Ovary (tissue), 7 donors: ENCODE measurements at regions not wholly inside any gene's neighbourhood (a gene's known extent, or its start where the extent isn't known, plus 50 kb on each side); places are given as distances from the start of the nearest gene placed in this dataset.

Experiments
- DNase-seq, 5 donors: peaks; one replicate each; pipeline ENCODE4 v3.0.0-alpha.2; 2019 to 2020
- H3K27ac ChIP-seq, 2 donors: fragments of 200-600 bp; one replicate each; pipeline versions ENCODE4 v1.5.1 to v1.8.0; 2019 to 2022
- H3K27me3 ChIP-seq: fragments of 200-600 bp; one replicate; pipeline ENCODE4 v1.8.0; 2022
- H3K36me3 ChIP-seq: fragments of 200-600 bp; sonication (generic); one replicate; pipeline ENCODE4 v1.5.1; 2019
- H3K4me1 ChIP-seq: one replicate; pipeline ENCODE4 v1.8.1; 2013; ENCODE audit warnings: mild to moderate bottlenecking, moderate library complexity; ENCODE audit not compliant: insufficient read depth
- H3K4me3 ChIP-seq: fragments of 200-600 bp; sonication (generic); one replicate; pipeline ENCODE4 v1.5.1; 2017
- H3K9me3 ChIP-seq, 2 donors: fragments of 200-600 bp in 1 of 2; sonication (generic) in 1 of 2; one replicate each; pipeline versions ENCODE4 v1.5.1 to v1.8.1; 2013 to 2019; ENCODE audit warnings: mild to moderate bottlenecking in 1 of 2, moderate library complexity in 1 of 2
- EP300 ChIP-seq: sonication (generic); formaldehyde crosslinking; IDR thresholded peaks from one replicate; pipeline ENCODE4 v1.6.1; 2017; ENCODE audit warnings: antibody characterized with exemption
- POLR2A ChIP-seq: fragments of 450-650 bp; IDR thresholded peaks from one replicate; pipeline ENCODE4 v1.6.1; 2017; ENCODE audit warnings: antibody characterized with exemption, mild to moderate bottlenecking, moderate library complexity
- WGBS, 3 donors: extraction: QIAGEN DNeasy Blood & Tissue Kit in 1 of 3; methylation state at CpG; one replicate each; pipeline versions ENCODE4 v1.1.5 to v1.1.7; 2013 to 2017; 5-methylcytosine and 5-hydroxymethylcytosine counted together
- intact Hi-C, 4 donors: fragments of 100-400 bp; cut with DNase I; formaldehyde crosslinking; loops; one replicate each; pipeline versions ENCODE4 v1.11.0 to v1.15.1; 2022 to 2023
- TF ChIP-seq, protein P1 (sequence below), 3 donors: fragments of 450-650 bp in 2 of 3; fragments of 200-600 bp in 1 of 3; IDR thresholded peaks; one replicate each; pipeline versions ENCODE4 v1.5.1 to v1.8.0; 2016 to 2022; ENCODE audit warnings: antibody characterized with exemption in 3 of 3, mild to moderate bottlenecking in 1 of 3
- donor health status: DM: no; HTN: no; CAD: no; lungs with moderate emphysema.
- donor health status: DM: no; HTN: no; CAD: no.
- donor health status: Bipolar disorder and iron deficiency.
- donor health status: DM: no; HTN: no; CAD: no.
- donor health status: DM: yes; HTN: yes; CAD: no.

DNA sequence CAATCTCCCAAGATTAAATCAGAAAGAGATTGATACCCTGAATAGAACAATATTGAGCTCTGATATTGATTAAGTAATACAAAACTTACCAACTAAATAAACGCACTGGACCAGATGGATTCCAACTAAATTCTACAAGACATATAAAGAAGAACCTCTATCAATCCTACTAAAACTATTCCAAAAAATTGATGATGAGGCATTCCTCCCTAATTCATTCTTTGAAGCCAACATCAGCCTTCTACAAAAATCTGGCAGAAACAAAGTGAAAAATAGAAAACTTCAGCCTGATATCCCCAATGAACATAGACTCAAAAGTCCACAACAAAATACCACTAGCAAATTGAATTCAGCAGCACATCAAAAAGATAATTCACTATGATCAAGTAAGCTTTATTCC is 695.5 kb downstream of the NYAP2 start:
- H3K27me3 ChIP-seq = no peaks in the 10 kb centered on the region
- no peak for DNase-seq
- WGBS, 3 donors = 95 to 99% (median 97%) methylated on average over 1 of the region's 1 CpG
- H3K4me1 ChIP-seq = no peaks in the 10 kb centered on the region
- no peak overlapping the region for H3K4me3 ChIP-seq
- H3K36me3 ChIP-seq = no peaks in the 10 kb centered on the region
- H3K9me3 ChIP-seq = no peaks in the 10 kb centered on the region
- TF ChIP-seq, protein P1, sequence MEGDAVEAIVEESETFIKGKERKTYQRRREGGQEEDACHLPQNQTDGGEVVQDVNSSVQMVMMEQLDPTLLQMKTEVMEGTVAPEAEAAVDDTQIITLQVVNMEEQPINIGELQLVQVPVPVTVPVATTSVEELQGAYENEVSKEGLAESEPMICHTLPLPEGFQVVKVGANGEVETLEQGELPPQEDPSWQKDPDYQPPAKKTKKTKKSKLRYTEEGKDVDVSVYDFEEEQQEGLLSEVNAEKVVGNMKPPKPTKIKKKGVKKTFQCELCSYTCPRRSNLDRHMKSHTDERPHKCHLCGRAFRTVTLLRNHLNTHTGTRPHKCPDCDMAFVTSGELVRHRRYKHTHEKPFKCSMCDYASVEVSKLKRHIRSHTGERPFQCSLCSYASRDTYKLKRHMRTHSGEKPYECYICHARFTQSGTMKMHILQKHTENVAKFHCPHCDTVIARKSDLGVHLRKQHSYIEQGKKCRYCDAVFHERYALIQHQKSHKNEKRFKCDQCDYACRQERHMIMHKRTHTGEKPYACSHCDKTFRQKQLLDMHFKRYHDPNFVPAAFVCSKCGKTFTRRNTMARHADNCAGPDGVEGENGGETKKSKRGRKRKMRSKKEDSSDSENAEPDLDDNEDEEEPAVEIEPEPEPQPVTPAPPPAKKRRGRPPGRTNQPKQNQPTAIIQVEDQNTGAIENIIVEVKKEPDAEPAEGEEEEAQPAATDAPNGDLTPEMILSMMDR (IDR thresholded peaks at IDR 0.05) = no peak
- TF ChIP-seq EP300 (no peak), POLR2A (no peak)
- no peak overlapping the region for H3K27ac ChIP-seq
- intact Hi-C loops = no loop called here

DNA sequence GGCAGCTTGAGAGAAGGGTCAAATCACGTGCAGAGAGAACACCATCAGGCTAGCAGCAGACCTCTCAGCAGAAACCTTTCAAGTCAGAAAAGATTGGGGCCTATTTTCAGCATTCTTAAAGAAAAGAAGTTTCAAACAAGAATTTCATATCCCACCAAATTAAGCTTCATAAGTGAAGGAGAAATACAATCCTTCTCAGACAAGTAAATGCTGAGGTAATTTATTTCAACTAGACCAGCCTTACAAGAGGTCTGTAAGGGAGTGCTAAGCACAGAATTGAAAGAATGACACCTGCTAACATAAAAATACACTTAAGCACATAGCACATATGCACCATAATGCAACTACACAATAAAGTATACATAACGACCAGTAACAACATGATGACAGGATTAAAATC is 693.9 kb downstream of the NYAP2 start:
- TF ChIP-seq EP300 = no peak
- TF ChIP-seq, protein P1 (IDR thresholded peaks at IDR 0.05) = no peak
- TF ChIP-seq POLR2A = no peak
- Histone ChIP-seq H3K4me3 (no peak overlapping the region), H3K36me3 (no peaks in the 10 kb centered on the region), H3K27me3 (no peaks in the 10 kb centered on the region), H3K27ac (no peak overlapping the region), H3K9me3 (no peaks in the 10 kb centered on the region), H3K4me1 (no peaks in the 10 kb centered on the region)
- no peak for DNase-seq
- intact Hi-C loops = no loop called here
- WGBS, 3 donors = 82 to 90% (median 83%) methylated on average over 2 of the region's 2 CpGs

DNA sequence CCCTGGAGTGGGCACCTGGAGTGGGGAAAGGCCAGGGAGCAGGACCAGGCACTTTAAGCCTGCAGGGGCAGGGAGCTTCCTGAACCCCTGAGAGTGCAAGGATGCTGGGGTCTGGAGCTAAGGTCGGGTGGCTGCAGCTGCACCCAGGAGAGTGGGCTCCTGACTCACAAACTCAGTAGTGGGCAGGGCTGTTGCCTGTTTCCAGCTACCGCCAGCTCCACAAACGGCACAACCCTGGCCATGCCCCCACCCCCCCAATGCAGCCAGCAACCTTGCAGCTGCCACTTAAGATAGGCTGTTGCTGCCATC is 688.8 kb downstream of the NYAP2 start:
- WGBS, 3 donors = 47 to 66% (median 55%) methylated on average over 3 of the region's 3 CpGs
- intact Hi-C loops = no loop called here

DNA sequence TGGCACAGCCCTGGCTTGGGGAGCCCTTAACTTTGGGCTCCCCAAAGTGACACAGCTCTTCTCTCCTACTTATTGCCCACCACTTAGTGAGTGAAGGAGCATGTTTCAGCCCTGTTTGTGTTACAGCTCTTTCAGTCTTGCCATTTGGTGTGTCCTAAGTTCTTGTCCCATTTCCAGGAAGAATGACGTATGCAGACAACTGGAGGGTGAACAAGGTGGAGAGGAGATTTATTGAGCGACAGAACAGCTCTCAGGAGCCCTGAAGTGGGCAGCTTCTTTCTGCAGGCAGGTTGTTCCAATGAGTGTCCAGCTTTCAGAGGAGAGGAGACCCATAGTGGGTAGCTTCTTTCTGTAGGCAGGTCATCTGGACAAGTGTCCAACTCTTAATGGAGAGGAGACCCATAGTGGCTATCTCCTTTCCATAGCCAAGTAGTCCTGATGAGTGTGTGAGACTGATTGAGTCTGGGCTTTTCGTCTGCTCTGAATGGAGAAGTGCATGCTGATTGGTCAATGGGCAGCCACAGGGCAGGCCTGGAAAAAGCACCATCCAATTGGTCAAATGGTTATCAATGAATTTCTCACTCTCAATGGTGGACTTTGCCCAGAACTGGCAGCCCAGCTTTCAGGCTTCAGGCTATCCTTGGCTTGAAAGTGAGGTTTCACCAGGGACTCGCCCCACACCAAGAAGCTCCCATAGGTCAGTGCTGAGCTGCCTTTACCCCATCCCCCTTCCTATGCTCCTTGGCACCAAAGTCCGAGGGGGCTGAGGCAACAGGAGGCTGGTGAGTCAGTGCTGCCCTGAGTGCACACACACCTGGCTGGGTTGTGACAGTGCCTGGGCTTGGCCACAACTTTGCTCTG is 688.2 kb downstream of the NYAP2 start:
- Histone ChIP-seq H3K27ac (no peak overlapping the region), H3K4me1 (no peaks in the 10 kb centered on the region), H3K36me3 (no peaks in the 10 kb centered on the region), H3K27me3 (no peaks in the 10 kb centered on the region), H3K9me3 (no peaks in the 10 kb centered on the region), H3K4me3 (no peak overlapping the region)
- TF ChIP-seq EP300 = no peak
- TF ChIP-seq, protein P1 (IDR thresholded peaks at IDR 0.05) = no peak
- TF ChIP-seq POLR2A = no peak
- 90 to 96% (median 96%) methylated on average over 5 of the region's 5 CpGs for WGBS, 3 donors
- intact Hi-C loops = no loop called here
- no peak for DNase-seq

More for the DNA sequence above, 688.8 kb downstream of the NYAP2 start:
- no peak for DNase-seq
- Histone ChIP-seq H3K4me1 (no peaks in the 10 kb centered on the region), H3K27ac (no peak overlapping the region), H3K9me3 (no peaks in the 10 kb centered on the region), H3K27me3 (no peaks in the 10 kb centered on the region), H3K4me3 (no peak overlapping the region), H3K36me3 (no peaks in the 10 kb centered on the region)
- no peak for TF ChIP-seq POLR2A
- no peak for TF ChIP-seq EP300
- TF ChIP-seq, protein P1 (IDR thresholded peaks at IDR 0.05) = no peak
